K562 (cell line): ENCODE measurements at regions not wholly inside any gene's neighbourhood (a gene's known extent, or its start where the extent isn't known, plus 50 kb on each side); places are given as distances from the start of the nearest gene placed in this dataset.
A peak's percentile ranks its signal among the peaks of the same experiment; 100 is the strongest.

Experiments
- ATAC-seq: fragments of 200-7000 bp; cut with Tn5 transposase; 3 replicates; pipeline ENCODE4 v1.9.1; 2020; ENCODE audit warnings: moderate library complexity
- BruUV-seq: library from RNA; stranded (reverse); fragments of 400-500 nt; replicated peaks from 2 replicates; lab custom pipeline; 2021; lab: Mats Ljungman, UMichigan
- CTCF ChIA-PET: fragments of 300-600 bp; formaldehyde crosslinking; extraction: SDS; loops from one replicate; lab custom pipeline; 2021; ENCODE audit warnings: low intra/inter-chr PET ratio; lab: Yijun Ruan, JAX
- POLR2A ChIA-PET: fragments of 300-600, 350-650 bp; sonication (Branson Sonifier 250); formaldehyde crosslinking; extraction: SDS; loops from one replicate; lab custom pipeline; 2021; ENCODE audit warnings: antibody characterized with exemption, inconsistent platforms; lab: Yijun Ruan, JAX
- DNase-seq, 4 experiments: peaks; one replicate each; pipeline versions ENCODE4 v3.0.0 to v3.0.0-alpha.2; 2011 to 2018; ENCODE audit warnings: low spot score in 3 of 4, mixed read lengths in 3 of 4; ENCODE audit errors: extremely low read depth in 1 of 4
- FAIRE-seq: peaks from 2 replicates; lab custom pipeline; 2011; peaks lifted over from hg19 to GRCh38; lab: Jason Lieb, UNC
- H2AFZ ChIP-seq: 2 replicates; pipeline ENCODE4 v1.6.0; 2011; ENCODE audit warnings: low read depth, low read length, control low read depth, inconsistent platforms
- H3K27ac ChIP-seq: fragments of 200-600 bp; 3 replicates; pipeline ENCODE4 v1.8.0; 2011; ENCODE audit warnings: low read depth, mild to moderate bottlenecking, control low read depth, inconsistent platforms, low read length, moderate library complexity, mixed read lengths; ENCODE audit errors: extremely low read depth
- H3K27me3 ChIP-seq, 2 experiments: fragments of 300-600 bp in 1 of 2; 2 replicates in 1 of 2; 3 replicates in 1 of 2; pipeline versions ENCODE4 v1.6.0 to v1.8.0; 2011; ENCODE audit warnings: inconsistent platforms in 2 of 2, low read length in 2 of 2, mild to moderate bottlenecking in 1 of 2, mixed read lengths in 1 of 2, moderate library complexity in 1 of 2; ENCODE audit not compliant: control insufficient read depth in 2 of 2, insufficient read depth in 2 of 2
- H3K36me3 ChIP-seq: fragments of 300-600 bp; 3 replicates; pipeline ENCODE4 v1.8.0; 2011; ENCODE audit warnings: mild to moderate bottlenecking, low read length, inconsistent platforms; ENCODE audit not compliant: control insufficient read depth, insufficient read depth
- H3K4me1 ChIP-seq, 2 experiments: fragments of 200-600 bp in 1 of 2; replicated peaks in 1 of 2; 2 replicates in 1 of 2; 3 replicates in 1 of 2; pipeline versions ENCODE4 v1.5.1 to v1.8.0; 2011; ENCODE audit warnings: inconsistent platforms in 2 of 2, low read length in 2 of 2, mild to moderate bottlenecking in 1 of 2, mixed read lengths in 1 of 2, moderate library complexity in 1 of 2; ENCODE audit not compliant: control insufficient read depth in 2 of 2, insufficient read depth in 2 of 2
- H3K4me2 ChIP-seq: 2 replicates; pipeline ENCODE4 v1.6.1; 2011; ENCODE audit warnings: low read length, control low read depth, inconsistent platforms, mixed read lengths; ENCODE audit not compliant: insufficient read depth
- H3K4me3 ChIP-seq: fragments of 200-600 bp; sonication (generic), shearing (Covaris generic); 2 replicates; pipeline ENCODE4 v1.5.1; 2016; ENCODE audit warnings: control low read depth, inconsistent platforms
- H3K79me2 ChIP-seq: fragments of 200-600 bp; 3 replicates; pipeline ENCODE4 v1.8.0; 2011; ENCODE audit warnings: low read length, inconsistent platforms; ENCODE audit not compliant: control insufficient read depth, insufficient read depth
- H3K9ac ChIP-seq, 2 experiments: 2 replicates each; pipeline versions ENCODE4 v1.6.0 to v1.6.1; 2011; ENCODE audit warnings: low read depth in 2 of 2, low read length in 2 of 2, control low read depth in 1 of 2, inconsistent platforms in 1 of 2, mild to moderate bottlenecking in 1 of 2, mixed read lengths in 1 of 2; ENCODE audit not compliant: insufficient read depth in 1 of 2
- H3K9me1 ChIP-seq: one replicate; pipeline ENCODE4 v1.6.0; 2011; ENCODE audit warnings: inconsistent platforms, mild to moderate bottlenecking, low read length, moderate library complexity; ENCODE audit not compliant: control insufficient read depth, insufficient read depth
- H3K9me3 ChIP-seq: replicated peaks from 2 replicates; pipeline ENCODE4 v1.5.1; 2011; ENCODE audit warnings: low read depth, low read length, inconsistent platforms; ENCODE audit not compliant: control insufficient read depth, insufficient read depth
- H4K20me1 ChIP-seq: replicated peaks from 2 replicates; pipeline ENCODE4 v1.6.1; 2011; ENCODE audit warnings: low read length, inconsistent platforms, mixed read lengths; ENCODE audit not compliant: control insufficient read depth, insufficient read depth
- ARID3B ChIP-seq: fragments of 250-450 bp; sonication (Bioruptor Pico); IDR thresholded peaks from 2 replicates; pipeline ENCODE4 v1.4.0; 2020; ENCODE audit warnings: borderline replicate concordance
- ATF3 ChIP-seq, 2 experiments: fragments of 450-650 bp in 1 of 2; sonication (generic) in 1 of 2; formaldehyde crosslinking in 1 of 2; IDR thresholded peaks in 1 of 2; conservative IDR thresholded peaks in 1 of 2; 2 replicates each; pipeline versions ENCODE4 v1.6.1 to v1.8.1; 2016 to 2023; ENCODE audit warnings: mild to moderate bottlenecking in 2 of 2, moderate library complexity in 2 of 2, inconsistent platforms in 1 of 2, missing genetic modification reagents in 1 of 2
- CREBBP ChIP-seq: IDR thresholded peaks from one replicate; pipeline ENCODE4 v1.6.1; 2012; ENCODE audit warnings: low read depth, mild to moderate bottlenecking, control low read depth, inconsistent platforms, low read length
- ETS1 ChIP-seq: conservative IDR thresholded peaks from 2 replicates; pipeline ENCODE4 v1.6.1; 2011; ENCODE audit warnings: low read depth, mild to moderate bottlenecking, low read length; ENCODE audit not compliant: control insufficient read depth
- RBM14 ChIP-seq: fragments of 200-400 bp; formaldehyde crosslinking; IDR thresholded peaks from 2 replicates; pipeline ENCODE4 v1.6.1; 2018; ENCODE audit warnings: low read depth, mild to moderate bottlenecking, low read length, moderate library complexity, borderline replicate concordance; ENCODE audit not compliant: insufficient read depth
- SRSF3 ChIP-seq: fragments of 200-400 bp; formaldehyde crosslinking; IDR thresholded peaks from 2 replicates; pipeline ENCODE4 v1.6.1; 2016; ENCODE audit warnings: mild to moderate bottlenecking, low read length, moderate library complexity; ENCODE audit not compliant: insufficient read depth
- ZNF184 ChIP-seq: sonication (generic); formaldehyde crosslinking; IDR thresholded peaks from 2 replicates; pipeline ENCODE4 v1.5.0; 2020; ENCODE audit warnings: missing genetic modification reagents
- WGBS: fragments of 100-300 bp; shearing (Covaris generic); methylation state at CpG from one replicate; pipeline ENCODE4 v1.1.6; 2016; ENCODE audit warnings: low coverage, mixed read lengths; ENCODE audit not compliant: insufficient coverage; ENCODE audit errors: missing lambda C conversion rate; 5-methylcytosine and 5-hydroxymethylcytosine counted together
- in situ Hi-C: fragments of 300-500 bp; cut with MboI; formaldehyde crosslinking; loops from 4 replicates; pipeline ENCODE4 v1.15.0; 2018; ENCODE audit warnings: inconsistent platforms, mixed read lengths
- intact Hi-C: fragments of 100-400 bp; cut with micrococcal nuclease; formaldehyde crosslinking; loops from 2 replicates; pipeline ENCODE4 v1.14.2; 2022

- ChIA-PET CTCF (no interaction called here), POLR2A (no interaction called here)
- no peaks in the 10 kb centered on the region for H3K79me2 ChIP-seq
- H3K9me3 ChIP-seq: no peaks in the 10 kb centered on the region
- no peak overlapping the region for H3K4me2 ChIP-seq
- no peaks in the 10 kb centered on the region for H4K20me1 ChIP-seq
- no peak for ATAC-seq
- no peak overlapping the region for H3K4me3 ChIP-seq
- H3K4me1 ChIP-seq: no peaks in the 10 kb centered on the region
- no peak for DNase-seq
- no peaks in the 10 kb centered on the region for H3K27me3 ChIP-seq
- in situ Hi-C loops: no loop called here
- no peak overlapping the region for H2AFZ ChIP-seq
- WGBS: 0% methylated on average over 3 of the region's 3 CpGs
- FAIRE-seq: no peak
- intact Hi-C loops: no loop called here
- H3K9me1 ChIP-seq: no peaks in the 10 kb centered on the region
- H3K36me3 ChIP-seq: no peaks in the 10 kb centered on the region
- no TSS peak for BruUV-seq
- no peak overlapping the region for H3K9ac ChIP-seq
- H3K27ac ChIP-seq: no peak overlapping the region
- TF ChIP-seq ZNF184 (CRISPR knock-in tag) (no peak), ATF3 (IDR thresholded peaks at IDR 0.05) (0 out of 2 replicates have a peak, but pooled peaks have one; percentile 9), ATF3 (CRISPR knock-in tag; conservative IDR thresholded peaks at IDR 0.05) (no peak)
Observed at GRCh38 chr1:94765958-94766357, 54.2 kb upstream of the SLC44A3 start.

DNA sequence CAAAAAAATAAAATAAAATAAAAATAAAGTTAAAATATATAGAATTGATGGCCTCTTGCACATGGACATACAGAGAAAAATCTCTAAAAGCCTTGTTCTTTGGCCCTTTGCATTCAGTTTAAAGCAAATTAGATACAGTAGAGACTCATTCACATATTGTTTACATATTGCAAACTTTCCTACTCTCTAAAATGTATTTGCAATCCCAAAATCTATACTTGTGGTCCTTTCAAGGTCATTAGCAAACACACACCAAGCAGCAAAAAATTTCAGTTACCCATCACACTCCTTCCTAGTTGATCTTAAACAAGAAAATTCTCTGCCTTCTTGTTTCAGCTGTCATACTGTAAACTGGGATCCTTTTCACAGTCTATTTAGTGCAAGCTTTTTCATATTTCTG is 61.0 kb upstream of the SLC44A3 start:
- H2AFZ ChIP-seq: no peak overlapping the region
- H3K4me1 ChIP-seq: peaks cover 0 to 5% of the 10 kb centered on the region in 2 experiments; a peak in 2 of 5 replicates
- DNase-seq (no peak), FAIRE-seq (no peak), ATAC-seq (no peak)
- ChIA-PET POLR2A (interaction anchor here (0.6 kb wide), 1 partner anchor 52 kb away, joined by 3 read pairs; no protein-coding TSS in a partner anchor), CTCF (no interaction called here)
- no peak overlapping the region for H3K27ac ChIP-seq
- H3K9me3 ChIP-seq: no peaks in the 10 kb centered on the region
- H3K9me1 ChIP-seq: no peaks in the 10 kb centered on the region
- TF ChIP-seq RBM14 (no peak), ARID3B (CRISPR knock-in tag) (no peak), ETS1 (no peak), CREBBP (no peak), SRSF3 (no peak)
- no peak overlapping the region for H3K4me3 ChIP-seq
- no peaks in the 10 kb centered on the region for H3K36me3 ChIP-seq
- intact Hi-C loops (no loop called here), in situ Hi-C loops (no loop called here)
- no peaks in the 10 kb centered on the region for H4K20me1 ChIP-seq
- no peaks in the 10 kb centered on the region for H3K27me3 ChIP-seq
- H3K79me2 ChIP-seq: no peaks in the 10 kb centered on the region
- no peak overlapping the region for H3K9ac ChIP-seq
- no peak overlapping the region for H3K4me2 ChIP-seq
- no TSS peak for BruUV-seq
